Smooth muscle cell (in vitro differentiated cells): ENCODE measurements at regions not wholly inside any gene's neighbourhood (a gene's known extent, or its start where the extent isn't known, plus 50 kb on each side); places are given as distances from the start of the nearest gene placed in this dataset.

Experiments
- DNase-seq: peaks from one replicate; lab custom pipeline; 2025; ENCODE audit not compliant: unreplicated experiment; lab: John Stamatoyannopoulos, UW
- H2AFZ ChIP-seq: fragments of 200-600 bp; sonication (generic); 2 replicates; pipeline ENCODE4 v1.6.0; 2016; ENCODE audit warnings: antibody characterized with exemption, low read depth, mild to moderate bottlenecking
- H3F3A ChIP-seq: fragments of 200-600 bp; sonication (generic); 2 replicates; pipeline ENCODE4 v1.6.0; 2017; ENCODE audit warnings: antibody characterized with exemption, low read depth
- H3K27ac ChIP-seq: fragments of 200-600 bp; sonication (generic); 2 replicates; pipeline ENCODE4 v1.5.1; 2016; ENCODE audit warnings: low read depth, mild to moderate bottlenecking
- H3K27me3 ChIP-seq: fragments of 200-600 bp; sonication (generic); 2 replicates; pipeline ENCODE4 v1.6.1; 2016; ENCODE audit warnings: low read depth, mild to moderate bottlenecking
- H3K36me3 ChIP-seq: fragments of 200-600 bp; sonication (generic); 2 replicates; pipeline ENCODE4 v1.5.1; 2016; ENCODE audit warnings: low read depth
- H3K4me1 ChIP-seq: fragments of 200-600 bp; sonication (generic); 2 replicates; pipeline ENCODE4 v1.5.1; 2016; ENCODE audit warnings: low read depth
- H3K4me2 ChIP-seq: fragments of 200-600 bp; sonication (generic); 2 replicates; pipeline ENCODE4 v1.6.0; 2016; ENCODE audit warnings: mild to moderate bottlenecking
- H3K4me3 ChIP-seq: fragments of 200-600 bp; sonication (generic); 2 replicates; pipeline ENCODE4 v1.5.1; 2016; ENCODE audit warnings: mild to moderate bottlenecking
- H3K79me2 ChIP-seq: fragments of 200-600 bp; sonication (generic); 2 replicates; pipeline ENCODE4 v1.6.0; 2016; ENCODE audit warnings: low read depth, mild to moderate bottlenecking
- H3K9ac ChIP-seq: fragments of 200-600 bp; sonication (generic); 2 replicates; pipeline ENCODE4 v1.6.0; 2016; ENCODE audit warnings: low read depth
- H3K9me3 ChIP-seq: fragments of 200-600 bp; sonication (generic); replicated peaks from 2 replicates; pipeline ENCODE4 v1.5.1; 2016; ENCODE audit warnings: low read depth
- H4K20me1 ChIP-seq: fragments of 200-600 bp; sonication (generic); 2 replicates; pipeline ENCODE4 v1.6.0; 2016; ENCODE audit warnings: low read depth
- CTCF ChIP-seq: fragments of 200-600 bp; sonication (generic); IDR thresholded peaks from 2 replicates; pipeline ENCODE4 v1.5.1; 2017; ENCODE audit warnings: borderline replicate concordance, mild to moderate bottlenecking, antibody characterized with exemption; ENCODE audit not compliant: insufficient read depth, poor library complexity, severe bottlenecking
- WGBS: methylation state at CpG from one replicate; pipeline ENCODE4 v1.1.7; 2016; ENCODE audit warnings: low lambda C conversion rate; 5-methylcytosine and 5-hydroxymethylcytosine counted together

- Histone ChIP-seq H3K27me3 (no peaks in the 10 kb centered on the region), H3K79me2 (no peaks in the 10 kb centered on the region), H3K9ac (no peak overlapping the region), H3K36me3 (no peaks in the 10 kb centered on the region), H3K4me1 (peaks cover 9% of the 10 kb centered on the region), H4K20me1 (no peaks in the 10 kb centered on the region), H3K9me3 (no peaks in the 10 kb centered on the region), H3F3A (peaks cover 6% of the 10 kb centered on the region), H3K27ac (no peak overlapping the region), H3K4me2 (no peak overlapping the region), H2AFZ (no peak overlapping the region), H3K4me3 (no peak overlapping the region)
- DNase-seq = no peak
- WGBS = 93% methylated on average over 8 of the region's 8 CpGs
- no peak for TF ChIP-seq CTCF
These were observed 273.0 kb downstream of the ELAVL2 start for GRCh38 chr9:23552876-23553601.

- H3K79me2 ChIP-seq = no peaks in the 10 kb centered on the region
- H4K20me1 ChIP-seq = no peaks in the 10 kb centered on the region
- no peak overlapping the region for H3K4me2 ChIP-seq
- H3K27me3 ChIP-seq = no peaks in the 10 kb centered on the region
- TF ChIP-seq CTCF = no peak
- no peak overlapping the region for H3K9ac ChIP-seq
- peaks cover 8% of the 10 kb centered on the region for H3F3A ChIP-seq
- H3K27ac ChIP-seq = no peak overlapping the region
- 96% methylated on average over 1 of the region's 1 CpG for WGBS
- H3K9me3 ChIP-seq = no peaks in the 10 kb centered on the region
- no peaks in the 10 kb centered on the region for H3K36me3 ChIP-seq
- peaks cover 9% of the 10 kb centered on the region for H3K4me1 ChIP-seq
- DNase-seq = no peak
- no peak overlapping the region for H2AFZ ChIP-seq
- H3K4me3 ChIP-seq = no peak overlapping the region
These were observed 271.4 kb downstream of the ELAVL2 start for GRCh38 chr9:23554686-23555085.

- no peaks in the 10 kb centered on the region for H3K27me3 ChIP-seq
- H3K4me3 ChIP-seq = no peak overlapping the region
- no peaks in the 10 kb centered on the region for H3K36me3 ChIP-seq
- H3K9me3 ChIP-seq = no peaks in the 10 kb centered on the region
- H3K9ac ChIP-seq = no peak overlapping the region
- H2AFZ ChIP-seq = no peak overlapping the region
- H3F3A ChIP-seq = peaks cover 8% of the 10 kb centered on the region
- H3K4me1 ChIP-seq = peaks cover 9% of the 10 kb centered on the region
- WGBS = 49% methylated on average over 7 of the region's 7 CpGs
- no peak for DNase-seq
- no peak overlapping the region for H3K27ac ChIP-seq
- no peak for TF ChIP-seq CTCF
- no peaks in the 10 kb centered on the region for H4K20me1 ChIP-seq
- H3K4me2 ChIP-seq = peak overlapping the region; percentile 27
- H3K79me2 ChIP-seq = no peaks in the 10 kb centered on the region
These were observed 270.2 kb downstream of the ELAVL2 start for GRCh38 chr9:23555851-23556250.

GRCh38 chr9:23556459-23556858, 269.6 kb downstream of the ELAVL2 start:
- 9% methylated on average over 1 of the region's 1 CpG for WGBS
- H3K9ac ChIP-seq = no peak overlapping the region
- no peak for TF ChIP-seq CTCF

More at GRCh38 chr9:23556459-23556858, 269.6 kb downstream of the ELAVL2 start:
- no peaks in the 10 kb centered on the region for H4K20me1 ChIP-seq
- H3K4me1 ChIP-seq = peaks cover 9% of the 10 kb centered on the region
- H3K36me3 ChIP-seq = no peaks in the 10 kb centered on the region
- H3F3A ChIP-seq = peaks cover 8% of the 10 kb centered on the region
- no peak for DNase-seq
- H3K9me3 ChIP-seq = no peaks in the 10 kb centered on the region
- no peaks in the 10 kb centered on the region for H3K79me2 ChIP-seq
- H3K4me3 ChIP-seq = no peak overlapping the region
- peak overlapping the region; percentile 27 for H3K4me2 ChIP-seq
- H2AFZ ChIP-seq = no peak overlapping the region
- H3K27ac ChIP-seq = no peak overlapping the region
- no peaks in the 10 kb centered on the region for H3K27me3 ChIP-seq
